H1 (cell line): ENCODE measurements at regions not wholly inside any gene's neighbourhood (a gene's known extent, or its start where the extent isn't known, plus 50 kb on each side); places are given as distances from the start of the nearest gene placed in this dataset.

ENCODE experiments used
- CEBPB ChIP-seq: IDR thresholded peaks from 2 replicates; pipeline ENCODE4 v1.6.1; 2012; ENCODE audit warnings: low read depth, low read length
- GABPA ChIP-seq: IDR thresholded peaks from 2 replicates; pipeline ENCODE4 v1.6.1; 2011; ENCODE audit warnings: mild to moderate bottlenecking, low read length, moderate library complexity, borderline replicate concordance; ENCODE audit not compliant: insufficient read depth
- NRF1 ChIP-seq: IDR thresholded peaks from 2 replicates; pipeline ENCODE4 v1.6.1; 2011; ENCODE audit warnings: mild to moderate bottlenecking, low read depth, low read length, improper control_type of control experiment
- SIN3A ChIP-seq, 2 experiments: IDR thresholded peaks in 1 of 2; conservative IDR thresholded peaks in 1 of 2; 2 replicates each; pipeline ENCODE4 v1.6.1; 2011 to 2012; ENCODE audit warnings: low read length in 2 of 2, improper control_type of control experiment in 1 of 2, low read depth in 1 of 2, mild to moderate bottlenecking in 1 of 2
- TAF7 ChIP-seq: optimal IDR thresholded peaks from 2 replicates; pipeline ENCODE3; 2011; ENCODE audit warnings: low read depth, mild to moderate bottlenecking, inconsistent platforms, low read length, moderate library complexity, borderline replicate concordance

- TF ChIP-seq GABPA (no peak), TAF7 (no peak), CEBPB (no peak), SIN3A (conservative IDR thresholded peaks at IDR 0.05 in 1 of 2, IDR thresholded peaks at IDR 0.05 in 1 of 2; ENCODE audit: low read depth in 1 of 2, low read length in 2 of 2) (no peak), NRF1 (no peak)
Observed at GRCh38 chr7:110337646-110338045, 753.3 kb upstream of the LRRN3 start (continued).
